GM19043 (cell line): ENCODE measurements at regions not wholly inside any gene's neighbourhood (a gene's known extent, or its start where the extent isn't known, plus 50 kb on each side); places are given as distances from the start of the nearest gene placed in this dataset.
"Not testable (repeated sequence)": the region's sequence is repeated elsewhere in the genome, so short reads cannot be mapped to it uniquely, and the experiment has no call there.

Source experiments
- ATAC-seq: cut with Tn5 transposase; IDR thresholded peaks from one replicate; pipeline ENCODE4 v1.9.1; 2021; ENCODE audit warnings: low read depth; ENCODE audit not compliant: unreplicated experiment

DNA sequence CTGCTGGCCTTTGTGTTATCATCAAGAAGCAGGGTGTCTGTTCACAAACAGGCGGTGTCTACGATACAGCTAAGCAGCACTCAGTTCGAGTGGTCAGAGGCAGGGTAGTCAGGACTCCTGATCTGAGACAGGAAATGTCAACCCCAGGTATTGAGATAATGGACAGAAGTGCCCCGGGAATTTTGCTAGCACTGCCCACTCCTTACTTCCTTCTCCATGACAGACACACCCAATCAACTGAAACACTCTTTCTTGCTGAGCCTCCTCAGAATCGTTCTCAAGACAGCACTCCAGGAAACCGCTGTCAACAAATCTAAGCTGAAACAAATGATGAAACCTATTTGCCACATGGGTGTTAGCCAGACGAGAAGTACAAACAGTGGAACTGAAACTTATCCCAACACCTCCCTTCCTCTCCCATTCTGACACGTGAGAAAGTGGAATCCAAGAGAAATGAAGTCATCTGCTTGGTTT is 109.3 kb downstream of the GTF2IRD2B start:
- ATAC-seq = not testable (repeated sequence)

DNA sequence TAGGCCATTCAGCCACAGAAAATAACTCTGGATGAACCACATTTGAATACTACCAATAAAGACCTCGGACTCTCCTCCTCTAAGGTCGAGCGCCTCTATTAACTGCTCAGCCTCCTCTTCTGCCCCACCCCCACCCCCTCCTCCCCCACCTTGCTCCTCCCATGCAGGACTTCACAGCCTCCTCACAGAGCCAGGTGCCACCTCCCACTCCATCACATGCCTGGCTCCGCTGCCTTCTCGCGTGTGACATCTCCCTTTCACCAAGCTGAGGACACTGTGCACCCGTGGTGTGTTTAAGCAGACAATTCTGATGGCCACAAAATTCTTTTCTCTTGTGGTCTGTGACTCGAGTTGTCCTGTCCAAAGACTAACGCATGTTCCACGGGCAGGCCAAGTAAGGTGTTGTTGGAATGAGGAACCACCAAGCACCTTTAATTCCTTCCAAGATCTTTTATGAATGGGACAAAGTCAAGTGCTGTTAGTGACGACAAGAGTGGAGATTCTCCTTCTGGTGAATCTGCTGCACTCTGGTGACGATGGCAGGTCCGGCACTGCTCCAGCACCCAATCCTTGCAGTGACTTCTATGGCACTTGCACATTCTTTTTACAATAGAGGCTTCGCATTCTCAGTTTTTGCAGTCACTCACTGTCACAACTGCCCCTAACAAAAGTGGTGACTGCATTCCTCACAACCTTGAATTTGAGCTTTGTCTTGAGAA is 113.1 kb downstream of the GTF2IRD2B start:
- ATAC-seq = not testable (repeated sequence)

DNA sequence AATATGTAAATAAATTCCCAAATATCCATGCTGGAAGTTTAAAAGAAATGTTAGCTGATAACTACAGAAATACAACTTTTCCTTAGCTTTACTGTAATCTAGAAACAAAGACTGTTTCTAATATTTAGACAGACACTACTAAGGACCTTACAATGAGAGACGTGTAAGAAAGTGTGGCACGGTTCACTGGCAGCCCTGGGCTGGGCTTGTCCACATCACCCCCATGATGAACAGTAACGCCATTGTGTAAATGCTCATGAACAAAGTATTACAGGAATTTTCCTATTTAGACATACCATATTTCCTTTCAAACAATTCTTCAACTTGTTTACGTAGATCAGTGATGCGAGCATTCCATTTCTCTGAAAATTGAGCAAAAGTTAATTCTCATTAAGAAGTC is 123.1 kb downstream of the GTF2IRD2B start:
- not testable (repeated sequence) for ATAC-seq

DNA sequence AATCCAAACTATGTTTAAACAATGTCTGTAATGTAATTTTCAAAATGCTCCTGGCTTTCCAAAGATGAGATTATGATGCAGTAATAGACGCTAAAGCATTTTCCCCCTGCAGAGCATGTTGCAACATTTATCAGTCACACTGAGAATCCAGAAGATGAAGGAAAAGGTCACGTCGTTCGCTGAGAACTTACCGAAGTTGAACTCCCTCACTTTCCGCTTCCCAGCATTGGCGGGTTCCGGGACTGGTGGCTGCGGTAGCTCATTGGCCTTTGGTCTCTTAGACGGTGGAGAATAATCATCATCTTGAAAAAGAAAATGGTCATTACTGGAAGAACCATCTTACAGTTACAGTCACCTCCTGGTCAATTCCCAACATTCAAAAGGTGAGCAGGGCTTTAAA is 124.6 kb downstream of the GTF2IRD2B start:
- not testable (repeated sequence) for ATAC-seq

DNA sequence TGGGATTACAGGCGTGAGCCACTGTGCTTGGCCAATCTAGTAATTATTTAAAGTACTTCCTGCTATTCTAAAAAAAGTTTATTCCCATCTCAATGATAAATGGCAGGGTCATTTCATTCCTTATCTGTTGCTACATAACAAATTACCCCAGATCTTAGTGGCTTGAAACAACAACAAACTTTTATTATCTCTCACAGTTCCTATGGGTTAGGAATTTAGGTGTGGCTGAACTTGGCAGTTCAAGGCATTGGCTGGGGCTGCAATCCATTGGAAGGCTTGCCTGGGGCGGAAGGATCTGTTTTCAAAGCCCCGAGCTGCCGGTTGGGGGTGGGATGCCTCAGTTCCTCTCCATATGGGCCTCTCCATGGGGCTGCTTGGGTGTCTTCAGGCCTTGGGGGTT is 133.7 kb downstream of the GTF2IRD2B start:
- not testable (repeated sequence) for ATAC-seq

DNA sequence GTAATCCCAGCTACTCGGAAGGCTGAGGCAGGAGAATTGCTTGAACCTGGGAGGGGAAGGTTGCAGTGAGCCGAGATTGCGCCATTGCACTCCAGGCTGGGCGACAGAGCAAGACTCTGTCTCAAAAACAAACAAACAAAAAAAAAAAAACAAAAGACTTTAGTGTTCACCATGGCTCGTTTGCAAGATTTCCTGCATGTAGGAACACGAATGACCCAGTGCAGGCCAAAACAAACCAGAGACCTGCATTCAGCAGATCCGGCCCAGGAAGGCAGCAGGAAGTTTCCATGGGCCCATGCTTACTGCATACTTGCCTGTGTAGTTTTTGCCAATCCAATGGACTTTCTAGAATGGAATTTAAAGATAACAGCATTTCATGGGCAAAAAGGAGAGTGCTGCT is 137.2 kb downstream of the GTF2IRD2B start:
- ATAC-seq = not testable (repeated sequence)

DNA sequence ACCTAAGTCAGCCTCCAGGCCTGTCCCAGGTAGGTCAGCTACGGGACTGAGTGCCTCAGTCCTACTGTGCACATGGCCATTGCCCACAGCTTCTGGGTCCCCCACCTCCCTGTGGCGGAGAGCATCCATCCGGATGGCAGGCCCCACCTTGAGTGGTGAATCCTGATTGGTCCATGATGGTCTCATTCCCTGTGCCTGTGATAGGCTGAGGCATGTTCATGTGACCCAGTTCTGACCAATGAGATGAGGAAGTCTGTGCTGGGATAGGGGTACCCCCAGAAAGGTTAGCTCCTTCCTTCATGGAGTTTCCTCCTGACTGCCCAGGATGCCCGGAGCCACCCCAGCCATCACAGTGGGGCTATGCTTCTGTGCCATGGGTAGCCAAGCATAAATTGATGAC is 138.2 kb downstream of the GTF2IRD2B start:
- ATAC-seq = not testable (repeated sequence)

DNA sequence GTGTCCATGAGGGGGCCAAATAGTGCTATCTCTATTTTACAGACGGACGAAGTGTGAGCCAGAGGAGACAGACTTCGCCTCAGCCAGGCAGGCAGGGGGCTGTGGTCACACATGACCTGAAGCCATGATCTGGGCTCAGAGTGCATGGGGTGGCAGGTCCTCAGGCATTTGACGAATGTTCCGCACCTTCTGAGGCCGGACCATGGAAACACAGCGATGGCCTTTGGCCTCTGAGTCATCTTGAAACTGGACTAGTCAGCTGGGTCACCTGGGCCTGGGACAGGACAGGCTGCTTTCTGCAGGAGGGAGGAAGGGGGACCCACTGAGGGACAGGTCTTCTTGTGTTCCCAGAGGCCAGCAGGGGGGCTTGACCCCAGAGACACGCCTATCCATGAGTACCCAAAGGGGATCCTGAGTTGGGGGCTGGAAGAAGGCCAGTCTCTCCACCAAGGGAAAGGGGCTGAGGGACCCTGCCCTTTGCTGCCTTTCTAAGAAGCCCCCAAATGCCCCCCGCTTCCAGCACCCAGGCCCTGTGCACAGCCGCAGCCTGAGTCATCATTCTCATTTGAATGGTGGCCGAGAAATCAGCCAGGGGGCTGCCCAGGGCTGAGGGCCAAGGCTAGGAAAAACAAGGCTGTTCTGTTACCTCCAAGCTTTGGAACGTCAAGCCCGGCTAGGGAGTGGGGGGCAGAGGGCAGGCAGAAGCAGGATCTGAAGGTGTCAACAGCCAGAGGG is 142.9 kb downstream of the GTF2IRD2B start:
- ATAC-seq = not testable (repeated sequence)

DNA sequence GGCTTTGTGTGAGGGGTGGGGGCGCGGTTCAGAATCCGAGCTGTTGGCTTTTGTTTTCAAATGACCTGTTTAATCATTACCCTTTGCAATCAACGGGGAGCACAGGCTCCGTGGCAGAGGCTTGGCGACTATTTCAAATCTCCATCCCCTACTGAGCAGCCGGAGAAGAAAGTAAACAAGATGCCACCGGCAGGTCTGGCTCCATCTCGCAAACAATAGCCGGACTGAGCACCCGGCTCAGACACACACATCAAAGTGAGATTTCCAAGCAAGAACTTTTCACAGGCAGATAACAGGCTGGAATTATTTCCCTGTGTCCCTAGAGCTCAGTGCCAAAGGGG is 143.4 kb downstream of the GTF2IRD2B start:
- not testable (repeated sequence) for ATAC-seq

DNA sequence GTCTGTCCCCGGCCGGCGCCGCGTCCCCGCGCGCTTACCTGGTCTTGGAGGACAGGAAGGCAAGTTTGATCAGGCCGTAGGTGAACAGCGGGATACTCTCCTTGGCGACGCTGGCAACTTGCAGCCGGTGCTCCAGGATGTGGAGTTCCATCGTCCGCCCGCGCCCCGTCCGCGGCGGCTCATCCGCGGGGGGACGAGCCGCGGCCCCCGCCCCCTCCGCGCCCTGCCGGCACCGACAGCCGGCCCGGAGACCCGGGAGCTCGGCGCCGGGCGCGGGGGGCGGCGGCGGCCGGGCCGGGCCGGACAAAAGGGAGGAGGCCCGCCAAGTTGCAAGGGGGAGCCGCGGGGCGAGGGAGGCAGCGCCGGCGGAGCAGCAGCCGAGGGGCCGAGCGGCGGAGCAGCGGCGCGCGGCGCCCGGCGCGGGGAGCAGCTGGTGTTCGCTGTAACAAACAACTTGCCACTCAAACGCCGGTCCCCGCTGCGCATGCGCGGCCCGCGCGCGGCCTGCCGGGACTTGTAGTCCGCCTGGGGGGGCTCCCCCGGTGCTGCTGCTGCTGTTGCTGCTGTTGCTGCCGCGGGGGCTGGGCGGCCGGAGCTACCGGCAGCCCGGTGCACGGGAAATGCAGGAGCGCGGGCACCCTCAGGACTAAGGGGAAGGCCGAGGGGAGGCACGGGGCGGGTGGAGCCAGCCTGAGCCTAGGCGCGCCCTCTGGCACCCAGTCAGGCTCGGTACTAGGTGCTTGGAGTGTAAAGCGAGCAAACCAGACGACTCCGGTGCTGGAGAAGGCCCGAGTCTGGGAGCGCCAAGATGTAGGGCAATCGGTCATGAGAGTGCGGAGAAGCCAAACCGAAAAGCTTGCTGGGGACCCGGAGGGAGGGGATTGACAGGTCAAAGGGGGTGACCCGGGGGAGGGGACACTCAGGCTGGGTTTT is 145.1 kb downstream of the GTF2IRD2B start:
- peak; percentile 89 for ATAC-seq

DNA sequence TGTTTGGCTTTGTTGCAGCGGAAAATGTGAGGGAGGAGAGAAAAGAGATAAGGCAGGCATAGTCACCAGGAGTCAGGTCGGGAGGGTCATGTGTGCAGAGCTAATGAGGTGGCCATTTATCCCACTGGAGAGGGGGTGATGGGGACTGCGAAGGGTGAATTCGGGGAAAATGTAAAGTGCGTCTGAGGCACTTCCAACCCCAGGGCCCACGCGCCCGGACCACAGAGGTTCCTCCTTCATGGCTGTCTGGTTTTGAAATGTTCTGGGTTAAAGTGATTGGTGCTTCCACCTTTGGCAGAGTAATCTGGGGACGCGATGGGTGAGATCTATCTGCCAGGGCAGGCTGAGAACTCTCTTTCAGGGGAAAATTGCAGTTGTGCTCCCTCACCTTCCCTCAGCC is 145.9 kb downstream of the GTF2IRD2B start:
- not testable (repeated sequence) for ATAC-seq

DNA sequence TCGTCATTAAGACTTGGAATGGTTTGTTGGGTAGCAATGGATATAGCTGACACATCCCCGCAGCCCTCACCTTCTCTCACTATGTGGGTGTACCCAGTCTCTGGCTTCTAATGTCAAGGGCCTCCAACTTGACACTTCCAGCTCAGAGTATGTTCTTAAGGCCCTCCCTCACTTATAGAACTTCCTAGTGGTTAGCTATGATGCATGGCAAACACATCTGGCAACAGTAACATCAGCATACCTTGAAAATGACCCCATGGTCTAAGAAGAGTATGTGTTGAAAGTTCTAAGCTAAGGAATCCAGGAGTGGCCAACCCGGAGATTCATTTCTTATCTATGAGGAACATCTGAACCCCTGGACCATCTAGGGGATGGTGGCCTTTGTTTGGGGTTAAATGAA is 151.2 kb downstream of the GTF2IRD2B start:
- ATAC-seq = not testable (repeated sequence)

DNA sequence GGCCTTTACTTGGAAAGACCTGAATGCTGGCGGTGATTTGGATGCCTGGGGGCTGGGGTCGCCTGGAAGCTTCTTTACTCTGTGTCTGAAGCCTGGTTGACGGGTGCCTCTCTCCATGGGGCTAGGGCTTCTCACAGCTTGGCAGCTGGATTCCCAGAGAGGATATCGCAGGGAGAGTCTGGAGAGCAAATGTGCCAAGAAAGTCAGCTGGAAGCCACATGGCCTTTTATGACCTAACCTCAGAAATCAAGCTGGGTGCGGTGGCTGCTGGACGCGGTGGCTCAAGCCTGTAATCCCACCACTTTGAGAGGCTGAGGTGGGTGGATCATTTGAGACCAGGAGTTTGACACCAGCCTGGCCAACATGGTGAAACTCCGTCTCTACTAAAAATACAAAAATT is 147.2 kb upstream of the TRIM73 start:
- not testable (repeated sequence) for ATAC-seq

DNA sequence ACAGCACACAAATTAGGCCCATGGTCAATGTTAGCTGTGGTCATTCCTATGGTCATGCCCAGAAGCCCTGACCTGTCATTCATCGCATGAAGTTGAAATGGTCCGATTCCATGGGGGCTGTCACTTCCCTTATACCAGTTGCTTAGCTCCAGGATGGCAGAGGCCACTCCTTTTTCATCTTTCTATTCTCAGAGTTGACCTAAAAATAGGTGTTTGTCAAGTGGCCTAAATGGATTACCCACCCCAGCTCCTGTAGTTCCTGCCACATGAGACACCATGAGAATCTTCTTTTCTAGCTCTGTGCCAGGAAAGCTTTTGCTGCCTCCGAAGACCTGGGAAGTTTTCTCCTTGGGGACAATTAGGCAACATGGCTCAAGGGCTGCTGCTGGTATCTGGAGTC is 141.2 kb upstream of the TRIM73 start:
- not testable (repeated sequence) for ATAC-seq

DNA sequence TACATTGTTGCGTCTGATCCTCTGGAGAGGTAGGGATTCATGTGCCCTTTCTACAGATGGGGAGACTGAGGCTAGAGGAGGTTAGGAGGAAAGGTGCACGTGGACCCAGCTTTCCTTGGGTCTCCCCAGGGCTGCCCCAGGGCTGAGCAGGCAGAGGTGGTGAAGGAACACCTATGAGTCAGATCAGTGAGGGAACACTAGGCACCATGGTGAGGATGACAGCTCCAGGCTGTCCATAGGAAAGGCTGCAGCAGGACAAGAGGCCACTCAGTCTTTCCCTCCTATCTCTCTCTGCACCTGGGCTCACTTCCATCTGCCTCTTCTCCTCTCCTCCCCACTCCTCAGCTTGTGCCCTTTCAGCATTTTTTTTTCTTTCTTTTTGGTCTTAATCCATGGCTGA is 138.0 kb upstream of the TRIM73 start:
- ATAC-seq = not testable (repeated sequence)

DNA sequence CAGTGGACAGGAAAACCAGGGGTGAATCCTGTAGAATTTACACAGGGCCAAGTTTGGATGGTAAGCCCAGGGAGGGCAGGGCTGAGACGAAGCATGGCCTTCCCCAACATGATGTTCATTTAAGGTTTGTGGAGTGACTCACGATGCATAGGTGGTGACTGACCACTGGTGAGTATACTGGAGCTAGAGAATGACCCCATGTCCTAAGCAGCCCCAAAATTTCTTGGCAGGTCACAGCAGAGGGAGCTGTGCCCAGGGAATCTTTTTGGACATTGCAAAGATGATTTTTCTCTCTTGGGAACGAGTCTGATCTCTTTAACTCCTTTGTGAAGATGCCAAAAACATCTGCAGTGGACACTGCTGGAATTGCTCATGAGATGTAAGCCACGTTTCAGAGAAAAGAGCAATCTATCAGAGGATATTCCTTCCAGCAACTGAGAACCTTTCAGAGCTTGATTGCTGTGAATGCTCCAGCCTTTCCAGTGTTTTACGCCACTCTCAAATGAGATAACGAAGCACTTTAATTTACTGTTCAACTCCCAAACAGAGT is 135.9 kb upstream of the TRIM73 start:
- ATAC-seq = not testable (repeated sequence)

DNA sequence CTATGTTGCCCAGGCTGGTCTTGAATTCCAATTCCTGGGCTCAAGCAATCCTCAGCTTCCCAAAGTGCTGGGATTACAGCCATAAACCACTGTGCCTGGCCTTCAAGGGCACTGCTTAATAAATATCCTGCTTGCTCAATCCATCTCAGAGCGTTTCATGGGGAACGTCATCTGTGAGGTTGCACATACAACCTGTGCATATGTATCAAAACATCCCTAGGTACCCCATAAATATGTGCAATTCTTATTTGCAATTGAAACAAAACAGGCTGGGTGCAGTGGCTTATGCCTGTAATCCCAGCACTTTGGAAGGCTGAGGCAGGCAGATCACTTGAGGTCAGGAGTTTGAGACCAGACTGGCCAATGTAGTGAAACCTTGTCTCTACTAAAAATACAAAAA is 133.8 kb upstream of the TRIM73 start:
- not testable (repeated sequence) for ATAC-seq

DNA sequence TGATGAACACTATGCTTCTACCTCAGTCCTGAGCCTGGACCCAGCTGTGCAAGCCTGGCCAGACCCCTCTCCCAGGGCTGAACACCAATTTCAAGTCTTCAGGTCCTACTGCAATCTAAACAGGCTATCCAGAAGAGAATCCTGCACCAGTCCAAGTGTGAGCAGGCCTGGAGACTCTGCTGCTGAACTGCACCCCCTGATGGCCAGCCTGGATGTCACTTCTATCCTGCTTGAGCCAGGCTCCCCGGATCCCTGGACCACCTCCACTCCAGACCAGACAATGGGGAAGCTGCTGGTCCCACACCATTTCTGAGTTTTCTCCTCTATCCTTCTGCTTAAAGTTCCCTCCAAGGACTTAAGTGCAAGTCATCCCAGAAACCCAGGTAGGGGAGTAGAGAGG is 127.3 kb upstream of the TRIM73 start:
- not testable (repeated sequence) for ATAC-seq

DNA sequence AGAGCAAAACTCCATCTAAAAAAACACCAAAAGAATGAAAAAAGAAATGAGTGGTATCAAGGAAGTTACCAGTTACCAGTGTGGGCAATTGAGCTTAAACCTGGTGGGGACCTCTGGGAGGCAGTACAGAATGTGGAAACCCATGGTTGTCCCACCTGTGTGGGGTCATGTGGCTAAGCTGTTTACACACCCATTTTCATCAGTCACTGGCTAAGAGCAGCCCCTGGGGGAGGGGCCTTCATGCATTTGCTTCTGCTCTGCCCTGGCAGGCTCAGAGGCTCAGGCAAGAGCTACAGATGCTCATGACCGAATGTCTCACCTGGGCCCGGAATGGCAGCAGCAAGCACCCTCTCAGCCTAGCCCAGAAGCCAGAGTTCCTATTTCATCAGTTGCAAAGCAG is 126.3 kb upstream of the TRIM73 start:
- not testable (repeated sequence) for ATAC-seq

DNA sequence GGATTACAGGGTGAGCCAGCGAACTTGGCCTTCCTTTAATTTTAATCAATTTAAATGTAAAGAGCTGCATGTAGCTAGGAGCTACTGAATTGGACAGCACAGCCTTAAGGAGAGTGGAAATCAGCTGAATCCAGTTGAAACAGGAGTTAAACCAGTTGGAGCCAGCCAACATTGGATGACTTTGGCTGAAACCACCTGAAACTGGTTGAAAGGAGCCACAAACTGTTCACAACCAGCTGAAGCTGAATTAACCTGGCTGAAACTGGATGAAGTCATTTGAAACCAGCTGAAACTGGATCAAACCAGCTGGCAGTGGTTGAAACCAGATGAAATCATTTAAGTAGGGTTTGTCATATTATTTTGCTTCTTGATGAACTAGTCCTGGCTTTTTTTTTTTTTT is 121.3 kb upstream of the TRIM73 start:
- ATAC-seq = not testable (repeated sequence)
